WI38 (cell line): ENCODE measurements at regions not wholly inside any gene's neighbourhood (a gene's known extent, or its start where the extent isn't known, plus 50 kb on each side); places are given as distances from the start of the nearest gene placed in this dataset.

Experiments
- H3K4me3 ChIP-seq: 2 replicates; pipeline ENCODE4 v1.5.1; 2011; ENCODE audit warnings: low read depth, mild to moderate bottlenecking, control low read depth, low read length
- CTCF ChIP-seq: IDR thresholded peaks from 2 replicates; pipeline ENCODE4 v1.5.1; 2012; ENCODE audit warnings: low read depth, mild to moderate bottlenecking, control low read depth, low read length

DNA sequence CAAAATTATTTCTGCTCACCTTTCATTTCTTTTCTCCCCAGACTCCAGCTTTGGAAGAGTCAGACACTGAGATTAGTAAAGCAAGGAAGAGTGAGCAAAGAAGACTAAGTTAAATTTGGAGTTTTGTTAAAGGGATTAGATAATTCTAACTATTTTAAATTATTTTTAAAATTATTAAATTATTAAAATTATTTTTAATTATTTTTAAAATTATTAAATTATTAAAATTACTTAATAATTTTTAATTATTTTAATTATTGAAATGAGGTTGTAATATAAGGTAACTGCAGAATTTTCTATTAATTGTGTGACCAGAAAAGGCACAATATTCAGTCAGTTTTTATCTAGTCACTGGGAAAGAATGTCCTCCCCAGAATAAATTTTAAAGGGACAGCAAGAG, 185.0 kb upstream of the EOMES start:
- TF ChIP-seq CTCF = no peak
- no peak overlapping the region for H3K4me3 ChIP-seq

DNA sequence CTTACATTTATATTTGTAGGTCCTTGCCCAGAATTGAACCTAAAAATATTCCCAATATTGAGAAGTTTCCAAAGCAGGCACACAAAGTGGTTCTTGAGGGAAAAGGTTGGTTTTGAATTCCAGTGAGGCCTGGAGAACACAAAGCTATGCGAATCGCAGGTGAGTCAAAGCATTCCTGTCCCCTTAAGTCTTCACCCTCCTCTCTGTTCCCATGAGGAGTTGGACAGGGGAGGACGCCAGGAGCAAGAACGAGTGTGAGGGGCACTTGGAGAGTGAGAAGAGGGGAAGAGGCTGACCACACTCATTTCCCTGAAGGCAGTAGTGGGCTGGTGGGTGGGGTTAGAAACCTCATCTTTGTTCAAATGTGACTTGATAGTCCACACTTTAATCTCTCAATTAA, 185.8 kb upstream of the EOMES start:
- no peak for TF ChIP-seq CTCF
- H3K4me3 ChIP-seq = no peak overlapping the region

GRCh38 chr3:27910456-27910855, 188.3 kb upstream of the EOMES start:
- TF ChIP-seq CTCF = no peak
- H3K4me3 ChIP-seq = no peak overlapping the region

DNA sequence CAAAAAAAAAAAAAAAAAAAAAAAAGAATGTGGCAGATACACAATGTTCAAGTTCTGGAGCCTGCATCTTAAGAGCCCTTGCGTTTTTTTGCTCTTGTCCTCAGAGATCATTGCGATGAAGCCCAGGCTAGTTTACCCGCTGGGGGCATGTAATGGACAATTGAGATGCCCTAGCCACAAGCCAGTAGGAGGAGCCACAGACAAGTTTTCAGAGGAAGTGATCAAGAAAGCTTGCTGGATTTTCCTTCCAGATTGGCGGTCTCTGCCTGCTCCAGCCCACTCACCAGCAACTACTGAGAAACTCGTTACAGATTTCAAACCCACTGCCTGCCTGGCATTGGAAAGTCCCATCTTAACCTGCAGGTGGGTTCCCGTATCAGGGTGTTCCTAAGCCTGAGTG, 192.1 kb upstream of the EOMES start:
- no peak overlapping the region for H3K4me3 ChIP-seq
- TF ChIP-seq CTCF = no peak

DNA sequence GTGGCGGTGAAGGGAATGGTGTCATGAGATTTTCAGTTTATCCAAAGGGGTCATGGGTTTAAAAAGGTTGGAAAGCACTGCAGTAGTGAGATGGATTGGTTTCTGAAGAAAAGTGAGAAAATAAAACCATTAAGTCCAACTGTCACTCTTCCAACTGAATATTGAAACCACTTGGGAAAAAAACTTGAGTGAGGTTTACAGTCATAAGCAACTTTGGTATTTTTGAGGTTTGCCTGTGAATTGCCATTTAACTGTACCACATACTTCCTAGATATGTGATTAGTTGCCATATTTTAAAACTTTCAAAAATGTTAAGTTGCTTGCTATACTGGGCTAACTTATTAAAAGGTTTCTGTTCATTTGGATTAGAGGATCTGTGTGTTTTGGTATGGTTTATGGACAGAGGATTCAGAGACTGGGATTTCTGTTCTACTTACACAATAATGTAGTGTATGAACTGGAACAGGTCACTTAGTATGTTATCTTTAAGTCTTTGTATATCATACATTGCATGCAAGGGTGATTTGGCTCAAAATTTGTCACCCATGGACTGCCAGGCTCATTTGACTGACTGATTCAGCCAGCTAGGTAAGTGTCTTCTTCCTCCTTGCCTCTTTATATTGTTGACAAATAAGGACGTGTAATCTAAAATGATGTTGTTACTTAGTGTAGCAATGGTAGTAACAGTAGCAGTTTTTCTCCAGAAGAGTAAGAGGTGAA, 201.4 kb upstream of the EOMES start:
- H3K4me3 ChIP-seq = no peak overlapping the region

DNA sequence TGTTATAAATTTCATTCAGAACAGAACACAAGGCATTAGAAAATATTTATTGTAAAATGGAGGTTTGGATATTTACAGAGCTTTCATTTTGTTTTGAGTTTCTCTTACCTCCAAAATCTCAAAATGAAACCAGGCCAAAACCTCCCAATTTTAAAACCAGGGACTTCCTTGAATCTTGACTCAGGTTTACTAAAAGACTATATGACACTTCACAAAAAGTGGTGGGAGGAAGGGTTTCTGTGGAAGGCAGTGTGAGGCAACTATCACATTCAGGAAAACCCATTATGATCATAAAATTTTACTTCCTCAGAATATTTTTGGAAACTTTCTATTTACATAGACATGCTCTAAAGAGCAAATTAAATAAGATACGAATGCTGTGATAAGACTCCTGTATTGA, 205.8 kb upstream of the EOMES start:
- no peak for TF ChIP-seq CTCF
- H3K4me3 ChIP-seq = no peak overlapping the region

More for the DNA sequence above, 201.4 kb upstream of the EOMES start:
- no peak for TF ChIP-seq CTCF

GRCh38 chr3:27930052-27930602, 208.0 kb upstream of the EOMES start:
- H3K4me3 ChIP-seq = no peak overlapping the region
- TF ChIP-seq CTCF = no peak
